ENCODE measurements at regions not wholly inside any gene's neighbourhood (a gene's known extent, or its start where the extent isn't known, plus 50 kb on each side); places are given as distances from the start of the nearest gene placed in this dataset.
"Not testable (repeated sequence)": the region's sequence is repeated elsewhere in the genome, so short reads cannot be mapped to it uniquely, and the experiment has no call there.

- ATAC-seq (no peak), DNase-seq (ENCODE audit: missing footprints) (no peak)
- intact Hi-C loops (cut with DNase I): no loop called here
These were observed 144.4 kb upstream of the MAP3K1 start for GRCh38 chr5:56670916-56671315.

- ATAC-seq (peak; percentile 62), DNase-seq (ENCODE audit: missing footprints) (no peak)
- intact Hi-C loops (cut with DNase I): no loop called here
These were observed 145.5 kb upstream of the MAP3K1 start for GRCh38 chr5:56669534-56670483.

GRCh38 chr5:56668996-56669395 is 146.4 kb upstream of the MAP3K1 start:
- intact Hi-C loops (cut with DNase I): no loop called here
- ATAC-seq: no peak
- DNase-seq (ENCODE audit: missing footprints): no peak

DNA sequence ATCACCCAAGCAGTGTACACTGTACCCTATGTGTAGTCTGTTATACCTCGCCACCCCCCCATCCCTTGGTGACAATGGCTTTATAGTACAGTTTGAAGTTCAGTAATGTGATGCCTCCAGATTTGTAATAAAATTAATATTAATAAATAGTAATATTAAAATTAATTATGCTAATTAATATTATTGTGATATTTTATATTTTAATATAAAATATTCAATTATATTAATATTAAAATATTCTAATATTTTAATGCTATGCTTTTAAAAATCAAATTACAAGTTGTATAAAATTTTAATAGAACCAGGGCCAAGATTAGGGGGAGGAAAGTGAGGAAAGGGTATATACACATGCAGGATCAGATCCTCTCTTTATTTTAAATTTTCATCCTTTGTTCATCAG is 147.7 kb upstream of the MAP3K1 start:
- intact Hi-C loops (cut with DNase I): no loop called here
- DNase-seq (ENCODE audit: missing footprints): no peak
- ATAC-seq: no peak

DNA sequence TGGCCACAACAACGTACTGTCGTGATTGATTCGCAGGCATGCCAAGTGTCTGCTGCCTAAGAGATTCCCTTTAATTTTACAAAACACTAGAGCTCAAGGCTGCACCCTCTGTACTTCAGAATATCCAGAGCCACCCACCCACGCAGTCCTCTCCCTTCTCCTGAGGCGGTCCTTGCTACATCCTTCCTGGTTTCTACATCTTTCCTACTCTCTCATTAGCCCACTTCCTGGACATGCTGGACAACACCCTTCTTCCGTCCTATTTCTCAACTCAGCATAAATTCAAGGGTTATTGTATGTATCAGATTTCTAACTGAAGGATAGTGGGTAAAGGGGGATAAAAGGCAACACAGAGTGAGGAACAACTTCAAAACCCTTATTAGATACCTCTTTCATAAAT is 148.4 kb upstream of the MAP3K1 start:
- intact Hi-C loops (cut with DNase I): no loop called here
- no peak for DNase-seq (ENCODE audit: missing footprints)
- ATAC-seq: peak; percentile 57

GRCh38 chr5:56665117-56665516 is 150.2 kb upstream of the MAP3K1 start:
- DNase-seq (ENCODE audit: missing footprints); ATAC-seq; intact Hi-C loops (cut with DNase I): not testable (repeated sequence)

DNA sequence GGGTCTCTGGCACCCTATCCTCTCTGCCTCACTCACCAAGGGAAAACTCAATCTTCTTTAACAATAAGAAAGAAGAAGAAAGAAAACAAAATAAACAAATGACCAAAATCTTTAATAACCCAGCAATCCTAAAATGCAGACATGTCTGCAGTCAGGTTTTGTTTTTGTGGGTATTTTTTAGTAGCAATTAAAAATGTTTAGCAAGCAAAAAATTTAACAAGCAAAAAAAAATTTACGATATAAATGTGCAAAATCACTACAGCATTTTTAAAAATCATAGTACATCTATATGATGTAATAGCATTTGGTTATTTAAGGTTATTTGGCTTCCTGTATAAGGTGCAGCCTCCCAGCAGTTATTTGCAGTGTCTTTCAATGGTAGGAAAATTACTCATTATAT is 151.3 kb upstream of the MAP3K1 start:
- DNase-seq (ENCODE audit: missing footprints) (no peak), ATAC-seq (no peak)
- intact Hi-C loops (cut with DNase I): no loop called here

DNA sequence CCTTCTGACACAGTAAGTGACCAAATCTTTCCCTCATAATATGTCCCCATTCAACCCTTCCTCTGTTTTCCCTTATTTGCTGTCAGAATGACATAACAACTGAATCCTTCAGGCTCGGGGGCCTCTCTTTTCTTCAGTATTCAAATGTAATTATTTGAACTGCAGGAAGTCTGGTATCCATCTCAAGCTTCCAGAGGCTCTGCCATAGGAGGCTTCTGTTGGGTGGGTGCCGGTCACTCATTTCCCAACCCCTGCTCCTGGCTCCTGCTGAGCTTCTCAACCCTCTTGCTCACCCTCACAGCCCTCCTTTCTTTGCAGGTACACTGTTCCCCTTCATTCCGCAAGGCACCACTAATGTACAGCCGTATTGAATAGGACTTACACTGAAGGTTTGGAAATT is 151.8 kb upstream of the MAP3K1 start:
- ATAC-seq (no peak), DNase-seq (ENCODE audit: missing footprints) (no peak)
- intact Hi-C loops (cut with DNase I): no loop called here

GRCh38 chr5:56662893-56663292 is 152.5 kb upstream of the MAP3K1 start:
- DNase-seq (ENCODE audit: missing footprints) (no peak), ATAC-seq (no peak)
- intact Hi-C loops (cut with DNase I): no loop called here

DNA sequence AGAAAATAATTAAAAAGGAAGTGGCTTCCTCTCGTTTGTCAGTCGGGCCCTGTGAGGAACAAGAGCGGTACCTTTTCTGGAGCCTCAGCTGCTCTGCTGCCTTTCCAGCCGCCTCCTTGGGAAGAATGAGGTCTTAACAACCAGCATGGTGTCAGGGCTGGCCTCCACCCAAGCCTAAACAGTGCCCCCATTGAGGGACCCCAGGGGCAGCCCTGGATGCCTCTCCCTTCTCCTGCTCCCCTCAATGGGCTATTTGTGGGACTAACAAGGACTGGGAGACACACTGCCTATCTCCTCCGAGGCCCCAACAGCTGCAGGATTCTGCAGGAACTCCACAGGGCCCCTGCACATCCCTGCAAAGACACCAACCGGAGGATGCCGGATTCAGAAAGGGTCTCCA is 155.4 kb upstream of the MAP3K1 start:
- DNase-seq (ENCODE audit: missing footprints): no peak
- ATAC-seq: no peak
- intact Hi-C loops (cut with DNase I): no loop called here

DNA sequence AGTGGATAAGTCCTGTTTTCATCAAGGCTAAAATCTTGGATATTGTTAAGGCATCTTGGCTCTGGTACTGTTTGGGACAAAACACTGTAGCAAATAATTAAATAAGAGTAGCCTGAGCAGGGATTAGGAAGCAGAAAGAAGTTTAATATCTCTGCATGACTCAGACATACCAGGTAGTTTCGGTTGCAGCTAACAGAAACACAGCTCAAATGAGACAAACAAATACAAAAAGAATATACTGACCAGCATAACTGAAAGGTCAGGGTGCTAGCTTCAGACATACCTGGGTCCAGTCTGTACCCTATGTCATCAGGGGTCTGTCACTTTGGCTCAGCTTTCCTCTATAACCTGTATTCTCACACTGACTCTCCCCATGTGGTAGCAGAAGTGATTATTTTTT is 156.4 kb upstream of the MAP3K1 start:
- no peak for DNase-seq (ENCODE audit: missing footprints)
- ATAC-seq: no peak
- intact Hi-C loops (cut with DNase I): no loop called here

DNA sequence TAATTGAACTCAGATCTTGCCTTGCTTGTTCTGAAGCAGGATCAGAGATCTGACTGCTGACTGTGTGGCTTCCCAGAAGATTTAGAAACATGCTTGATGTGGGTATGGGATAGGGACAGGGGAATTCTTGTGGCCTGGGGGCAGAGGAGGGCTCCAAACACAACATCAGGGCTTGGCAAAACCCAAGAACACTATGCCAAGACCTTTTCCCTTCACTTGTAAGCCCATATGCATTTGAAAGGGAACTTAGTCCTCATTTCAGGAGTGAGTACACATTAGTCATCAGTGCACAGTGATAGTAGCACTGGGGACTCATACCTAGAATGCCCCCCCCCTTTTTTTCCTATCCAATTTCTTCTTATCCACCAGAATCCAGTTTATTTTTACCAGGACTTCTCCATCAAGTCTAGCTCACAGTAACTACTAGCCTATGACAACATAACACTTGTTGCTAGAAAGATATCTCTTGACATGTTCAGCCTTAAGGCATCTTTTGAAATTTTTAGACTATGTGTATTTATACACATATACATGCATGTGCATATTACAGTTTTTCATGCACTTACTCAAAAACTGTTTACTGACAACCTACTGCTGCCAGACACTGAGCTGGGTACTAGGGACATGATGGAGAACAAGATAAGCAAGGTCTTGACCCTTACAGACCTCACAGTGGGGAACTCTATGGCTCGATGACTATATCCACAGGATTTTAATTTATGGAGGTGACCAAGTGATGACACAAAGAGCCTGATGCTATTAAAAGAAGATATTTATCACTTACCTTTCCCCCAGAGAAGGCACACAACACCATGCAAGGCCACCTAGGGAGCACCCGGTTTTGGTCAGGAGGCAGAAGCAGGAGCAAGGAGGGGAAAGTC is 158.3 kb upstream of the MAP3K1 start:
- ATAC-seq (no peak), DNase-seq (ENCODE audit: missing footprints) (no peak)
- intact Hi-C loops (cut with DNase I): no loop called here

DNA sequence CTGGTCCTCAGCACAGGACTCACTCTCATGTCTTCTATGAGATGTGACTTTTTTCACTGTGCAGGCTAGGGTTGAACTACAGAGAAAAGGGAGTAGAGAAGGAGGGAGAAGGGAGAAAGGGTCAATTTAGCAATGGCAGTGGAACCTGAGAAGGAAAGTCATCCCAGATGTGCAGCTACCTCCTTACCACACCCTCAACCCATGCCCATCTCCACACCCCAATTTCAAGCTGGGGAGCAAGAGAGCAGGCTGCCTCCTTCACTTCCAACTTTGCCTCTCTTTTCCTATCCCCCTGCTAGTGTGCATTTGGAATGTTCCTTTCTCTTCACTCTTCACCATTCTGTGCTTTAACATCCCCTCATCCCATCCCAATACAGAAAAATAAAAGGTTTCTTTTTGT is 163.5 kb upstream of the MAP3K1 start:
- intact Hi-C loops (cut with DNase I): no loop called here
- DNase-seq (ENCODE audit: missing footprints) (no peak), ATAC-seq (no peak)

DNA sequence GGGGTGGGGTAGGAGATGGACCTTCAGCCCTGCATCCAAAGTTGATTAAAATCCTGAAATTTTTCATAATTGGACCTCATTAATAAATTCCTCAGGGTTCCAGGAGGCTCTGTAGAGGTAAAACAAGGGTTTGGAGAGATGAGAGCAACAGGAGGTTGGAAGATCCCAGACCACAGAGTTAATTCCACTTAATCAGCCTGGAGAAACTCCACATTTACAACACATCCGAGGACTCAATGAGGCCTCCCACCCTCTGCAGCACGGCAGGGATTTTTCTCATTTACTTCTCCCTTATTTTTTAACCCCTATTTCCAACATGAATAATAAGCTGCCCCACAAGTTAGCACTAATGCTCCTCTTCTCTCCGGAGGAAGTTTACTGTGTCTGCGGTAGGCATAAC is 165.0 kb upstream of the MAP3K1 start:
- no peak for ATAC-seq
- intact Hi-C loops (cut with DNase I): no loop called here

DNA sequence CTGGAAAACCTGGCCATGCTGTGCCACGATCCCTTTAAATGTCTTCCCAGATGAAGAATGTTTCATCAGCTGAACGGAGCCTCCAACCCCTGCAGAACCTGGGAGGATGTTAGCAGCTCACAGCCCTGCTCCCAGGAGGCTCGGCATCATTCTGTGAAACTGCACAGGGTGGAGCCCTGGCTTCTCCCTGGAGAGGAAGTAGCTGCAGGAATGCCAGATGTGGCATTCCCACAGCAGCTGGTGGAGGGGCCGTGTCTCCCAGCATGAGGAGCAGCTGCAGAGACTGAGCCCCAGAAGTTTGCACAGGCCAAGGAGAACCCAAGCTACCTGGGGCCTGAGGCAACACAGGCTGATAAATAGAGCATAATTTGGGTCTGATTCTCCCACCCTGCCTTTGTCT is 165.8 kb upstream of the MAP3K1 start:
- intact Hi-C loops (cut with DNase I): no loop called here
- peak; percentile 65 for DNase-seq (ENCODE audit: missing footprints)
- peak; percentile 69 for ATAC-seq

More for the DNA sequence above, 165.0 kb upstream of the MAP3K1 start:
- no peak for DNase-seq (ENCODE audit: missing footprints)

DNA sequence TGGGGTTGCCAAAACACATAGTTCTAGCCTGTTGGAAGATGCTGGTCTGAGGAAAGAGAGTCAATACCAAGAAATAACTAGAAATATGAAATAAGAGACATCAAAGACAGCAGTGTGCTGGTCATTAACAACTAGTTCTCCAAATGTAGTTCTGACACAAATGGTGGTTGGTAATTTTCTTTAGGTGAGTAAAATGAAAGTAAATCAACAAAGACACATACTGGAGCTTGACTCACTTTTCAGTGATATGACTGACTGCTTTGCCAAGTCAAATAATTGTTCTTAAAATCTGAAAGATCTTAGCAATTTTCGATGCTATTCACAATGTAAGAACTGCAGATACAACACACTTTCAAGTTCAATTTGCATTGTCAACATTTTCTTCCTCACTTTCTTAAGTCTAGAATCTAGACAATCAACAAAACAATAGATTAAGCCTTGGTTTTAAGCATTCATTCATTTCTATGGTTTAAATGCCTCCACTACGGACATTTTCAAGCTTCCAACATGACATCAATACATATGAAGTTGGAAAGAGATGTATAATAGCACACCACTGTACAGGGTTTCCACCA is 166.8 kb upstream of the MAP3K1 start:
- no peak for DNase-seq (ENCODE audit: missing footprints)
- intact Hi-C loops (cut with DNase I): no loop called here
- ATAC-seq: no peak

DNA sequence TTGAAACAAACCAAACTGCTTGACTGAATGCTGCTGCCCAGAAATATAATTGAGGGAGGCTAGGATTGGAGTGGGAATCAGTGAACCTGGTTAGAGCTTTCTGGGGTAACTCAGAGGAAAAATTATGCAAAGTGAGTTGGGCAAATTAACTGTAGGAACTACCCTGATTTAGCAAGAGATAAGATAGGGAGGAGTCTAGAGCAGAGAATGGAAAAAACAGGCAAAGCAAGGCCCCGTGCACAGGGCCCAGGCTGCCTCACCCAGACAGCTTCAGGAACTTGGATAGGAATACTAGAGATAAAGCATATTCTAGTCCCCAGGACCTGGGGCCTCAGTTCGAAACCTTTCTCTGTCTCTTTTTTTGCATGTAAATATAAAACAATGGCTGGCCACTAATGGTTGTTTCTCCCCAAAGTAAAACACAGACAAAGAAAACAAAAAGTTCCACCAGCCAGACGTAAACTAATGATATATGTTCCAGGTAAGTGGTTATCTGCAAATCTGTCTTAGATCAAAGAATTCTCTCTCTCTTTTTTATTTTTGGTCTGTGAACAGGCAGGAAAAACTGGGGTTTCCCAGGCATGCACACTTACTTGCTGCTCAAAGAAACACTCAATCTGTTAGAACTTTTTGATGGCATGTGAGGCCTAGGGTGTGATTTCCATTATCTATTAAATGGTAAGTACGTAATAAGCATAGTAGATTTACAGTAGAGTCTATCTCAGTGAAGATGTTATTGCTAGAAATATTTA is 168.1 kb upstream of the MAP3K1 start:
- intact Hi-C loops (cut with DNase I): no loop called here
- no peak for DNase-seq (ENCODE audit: missing footprints)
- ATAC-seq: no peak

DNA sequence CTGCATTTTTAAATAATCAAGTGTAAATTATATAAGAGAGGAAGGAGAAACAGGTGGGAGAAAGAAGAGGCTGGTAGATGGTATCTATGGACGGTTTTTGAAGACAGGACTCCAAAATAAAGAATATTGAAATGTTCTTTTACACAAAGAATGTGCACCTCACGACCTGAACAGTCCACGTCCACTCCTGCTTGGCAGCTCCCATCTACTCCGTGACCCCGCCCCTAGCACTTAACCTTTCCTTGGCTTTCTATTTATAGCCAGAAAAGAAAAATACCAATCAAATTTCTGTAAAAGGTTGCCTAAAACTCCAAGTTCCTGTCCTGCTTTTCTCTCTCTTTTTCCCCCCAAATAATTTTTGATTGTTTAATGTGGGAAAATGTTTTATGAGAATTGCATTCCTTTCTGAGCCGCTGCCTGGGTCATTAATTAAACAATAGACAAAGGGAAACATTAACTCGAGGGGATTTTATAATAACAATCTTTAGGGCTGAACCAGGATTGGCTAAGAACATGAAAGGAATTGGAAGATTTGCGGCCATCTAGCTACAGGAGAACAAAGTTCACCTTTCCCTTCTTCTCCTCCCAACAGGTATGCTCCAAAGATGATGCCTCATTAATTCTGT is 173.6 kb upstream of the MAP3K1 start:
- intact Hi-C loops (cut with DNase I): no loop called here
- ATAC-seq (no peak), DNase-seq (ENCODE audit: missing footprints) (no peak)
